Adrenal gland (tissue), 9 donors: ENCODE measurements at regions not wholly inside any gene's neighbourhood (a gene's known extent, or its start where the extent isn't known, plus 50 kb on each side); places are given as distances from the start of the nearest gene placed in this dataset.
"Not testable (repeated sequence)": the region's sequence is repeated elsewhere in the genome, so short reads cannot be mapped to it uniquely, and the experiment has no call there.

Experiments used
- DNase-seq, 7 donors: peaks; one replicate each; pipeline ENCODE4 v3.0.0-alpha.2; 2019 to 2020
- H3K27ac ChIP-seq, 5 donors: fragments of 200-600 bp; sonication (generic) in 4 of 5; 1 replicate in 3 of 5; 2 replicates in 2 of 5; pipeline versions ENCODE4 v1.5.1 to v1.8.0; 2016 to 2020; ENCODE audit warnings: mild to moderate bottlenecking in 1 of 5
- H3K27me3 ChIP-seq: fragments of 200-600 bp; 2 replicates; pipeline ENCODE4 v1.8.0; 2021
- H3K36me3 ChIP-seq, 2 donors: fragments of 200-600 bp; replicated peaks in 1 of 2; 1 replicate in 1 of 2; 2 replicates in 1 of 2; pipeline versions ENCODE4 v1.5.1 to v1.8.0; 2018 to 2022
- H3K4me1 ChIP-seq, 2 donors: fragments of 200-600 bp; replicated peaks in 1 of 2; 1 replicate in 1 of 2; 2 replicates in 1 of 2; pipeline versions ENCODE4 v1.5.1 to v1.8.0; 2018 to 2021
- H3K4me3 ChIP-seq, 4 donors: fragments of 200-600 bp; sonication (generic) in 3 of 4; one replicate each; pipeline ENCODE4 v1.5.1; 2016 to 2018
- H3K9me3 ChIP-seq, 3 donors: fragments of 200-600 bp; sonication (generic) in 1 of 3; replicated peaks in 1 of 3; 1 replicate in 2 of 3; 2 replicates in 1 of 3; pipeline versions ENCODE4 v1.5.1 to v1.8.0; 2016 to 2021
- CTCF ChIP-seq, 6 experiments: fragments of 450-650 bp in 4 of 6; fragments of 200-600 bp in 2 of 6; sonication (generic) in 1 of 6; IDR thresholded peaks; 1 replicate in 5 of 6; 2 replicates in 1 of 6; pipeline versions ENCODE4 v1.5.1 to v1.8.0; 2016 to 2021; ENCODE audit warnings: antibody characterized with exemption in 6 of 6, mild to moderate bottlenecking in 2 of 6, moderate library complexity in 1 of 6
- POLR2A ChIP-seq, 2 donors: fragments of 450-650 bp; IDR thresholded peaks; one replicate each; pipeline ENCODE4 v1.6.1; 2017; ENCODE audit warnings: antibody characterized with exemption in 2 of 2, mild to moderate bottlenecking in 2 of 2, moderate library complexity in 1 of 2
- WGBS, 4 donors: extraction: QIAGEN DNeasy Blood & Tissue Kit in 2 of 4; methylation state at CpG; one replicate each; pipeline versions ENCODE4 v1.1.5 to v1.1.7; 2013 to 2017; 5-methylcytosine and 5-hydroxymethylcytosine counted together
- intact Hi-C, 2 donors: fragments of 100-400 bp; cut with DNase I; formaldehyde crosslinking; loops; one replicate each; pipeline versions ENCODE4 v1.14.1 to v1.15.0; 2022 to 2023
- donor health status: healthy with polysubstance abuse.
- donor health status: Bipolar disorder and iron deficiency.
- donor health status: DM: yes; HTN: yes; CAD: no.
- donor health status: DM: no; HTN: no; CAD: no.
- donor health status: DM: no; HTN: no; CAD: no.

- no peaks in the 10 kb centered on the region for H3K27me3 ChIP-seq
- H3K36me3 ChIP-seq: no peaks in the 10 kb centered on the region
- H3K4me1 ChIP-seq: no peaks in the 10 kb centered on the region
- intact Hi-C loops: no loop called here
- 37 to 64% (median 45%) methylated on average over 2 of the region's 2 CpGs for WGBS, 4 donors
- TF ChIP-seq CTCF (IDR thresholded peaks at IDR 0.05) (no peak), POLR2A (IDR thresholded peaks at IDR 0.05) (no peak)
- no peak for DNase-seq
- H3K4me3 ChIP-seq: no peak overlapping the region
- no peak overlapping the region for H3K27ac ChIP-seq
- H3K9me3 ChIP-seq: no peaks in the 10 kb centered on the region
Measured at GRCh38 chr9:29230931-29231330, 1657.7 kb upstream of the C9orf72 start.

- no peaks in the 10 kb centered on the region for H3K36me3 ChIP-seq
- H3K4me3 ChIP-seq: no peak overlapping the region
- H3K27ac ChIP-seq: no peak overlapping the region
- DNase-seq: no peak
- intact Hi-C loops: no loop called here
- no peaks in the 10 kb centered on the region for H3K27me3 ChIP-seq
- TF ChIP-seq CTCF (IDR thresholded peaks at IDR 0.05) (no peak), POLR2A (IDR thresholded peaks at IDR 0.05) (no peak)
- 77 to 93% (median 89%) methylated on average over 2 of the region's 2 CpGs for WGBS, 4 donors
- H3K4me1 ChIP-seq: no peaks in the 10 kb centered on the region
- H3K9me3 ChIP-seq: no peaks in the 10 kb centered on the region
Measured at GRCh38 chr9:29233193-29233592, 1659.9 kb upstream of the C9orf72 start.

DNA sequence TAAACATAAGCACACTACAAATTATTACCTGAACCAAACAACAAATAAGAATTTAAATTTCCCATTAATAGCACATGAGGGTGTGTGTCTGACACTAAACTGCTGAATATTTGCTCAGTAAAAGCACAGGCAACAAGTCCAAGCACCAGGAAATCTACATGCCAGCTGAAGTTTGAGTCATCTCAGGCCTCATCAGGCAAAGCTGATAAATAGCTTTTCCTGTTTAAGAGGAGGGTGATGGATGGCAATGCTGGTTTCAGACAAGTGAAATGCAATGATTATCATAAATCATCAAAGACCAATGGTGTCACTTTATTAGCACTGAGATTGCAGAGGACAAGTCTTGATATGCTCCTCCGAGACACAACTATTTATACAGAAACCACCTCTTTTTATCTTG lies 1668.0 kb upstream of the C9orf72 start:
- no peaks in the 10 kb centered on the region for H3K36me3 ChIP-seq
- intact Hi-C loops: no loop called here
- H3K4me1 ChIP-seq: no peaks in the 10 kb centered on the region
- TF ChIP-seq CTCF (IDR thresholded peaks at IDR 0.05): no peak
- TF ChIP-seq POLR2A (IDR thresholded peaks at IDR 0.05): no peak
- H3K27ac ChIP-seq: no peak overlapping the region
- WGBS, 4 donors: 80 to 96% (median 88%) methylated on average over 1 of the region's 1 CpG
- no peaks in the 10 kb centered on the region for H3K27me3 ChIP-seq
- H3K9me3 ChIP-seq: no peaks in the 10 kb centered on the region
- H3K4me3 ChIP-seq: no peak overlapping the region
- no peak for DNase-seq

- TF ChIP-seq CTCF (IDR thresholded peaks at IDR 0.05) (no peak), POLR2A (IDR thresholded peaks at IDR 0.05) (no peak)
- Histone ChIP-seq H3K9me3 (no peaks in the 10 kb centered on the region), H3K27ac (no peak overlapping the region), H3K36me3 (no peaks in the 10 kb centered on the region), H3K4me1 (no peaks in the 10 kb centered on the region), H3K4me3 (no peak overlapping the region), H3K27me3 (no peaks in the 10 kb centered on the region)
- no peak for DNase-seq
- WGBS, 4 donors: 58 to 75% (median 74%) methylated on average over 4 of the region's 4 CpGs
- intact Hi-C loops: no loop called here
Measured at GRCh38 chr9:29245351-29245750, 1672.1 kb upstream of the C9orf72 start.

DNA sequence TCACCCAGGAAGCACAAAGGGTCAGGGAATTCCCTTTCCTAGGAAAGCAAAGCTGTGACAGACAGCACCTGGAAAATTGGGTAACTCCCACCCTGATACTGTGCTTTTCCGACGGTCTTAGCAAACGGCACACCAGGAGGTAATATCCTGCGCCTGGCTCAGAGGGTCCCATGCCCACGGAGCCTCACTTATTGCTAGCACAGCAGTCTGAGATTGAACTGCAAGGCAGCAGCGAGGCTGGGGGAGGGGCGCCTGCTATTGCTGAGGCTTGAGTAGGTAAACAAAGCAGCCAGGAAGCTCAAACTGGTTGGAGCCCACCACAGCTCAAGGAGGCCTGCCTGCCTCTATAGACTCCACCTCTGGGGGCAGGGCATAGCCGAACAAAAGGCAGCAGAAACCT lies 1697.1 kb upstream of the C9orf72 start:
- intact Hi-C loops, H3K27ac ChIP-seq: not testable (repeated sequence)

More for the DNA sequence above, 1697.1 kb upstream of the C9orf72 start:
- H3K36me3 ChIP-seq, H3K27me3 ChIP-seq, DNase-seq, H3K4me3 ChIP-seq, H3K4me1 ChIP-seq, H3K9me3 ChIP-seq: not testable (repeated sequence)
- whole genome bisulfite sequencing, 4 donors: 83 to 89% (median 84%) methylated on average over 8 of the region's 8 CpGs; no CpG with 5 or more reads in 1 of the 4 donors
